GM18498 (cell line): ENCODE measurements at regions not wholly inside any gene's neighbourhood (a gene's known extent, or its start where the extent isn't known, plus 50 kb on each side); places are given as distances from the start of the nearest gene placed in this dataset.
"Not testable (repeated sequence)": the region's sequence is repeated elsewhere in the genome, so short reads cannot be mapped to it uniquely, and the experiment has no call there.

Source experiments
- ATAC-seq: cut with Tn5 transposase; IDR thresholded peaks from one replicate; pipeline ENCODE4 v1.9.1; 2021; ENCODE audit warnings: mild to moderate bottlenecking, moderate library complexity; ENCODE audit not compliant: unreplicated experiment

GRCh38 chr2:90029080-90029428 is 1337.6 kb downstream of the RPIA start:
- ATAC-seq: not testable (repeated sequence)

- not testable (repeated sequence) for ATAC-seq
These were observed 1340.8 kb downstream of the RPIA start for GRCh38 chr2:90032269-90032668.

- not testable (repeated sequence) for ATAC-seq
These were observed 1344.9 kb downstream of the RPIA start for GRCh38 chr2:90036335-90036734.

- ATAC-seq: not testable (repeated sequence)
These were observed 1347.6 kb downstream of the RPIA start for GRCh38 chr2:90039093-90039492.

DNA sequence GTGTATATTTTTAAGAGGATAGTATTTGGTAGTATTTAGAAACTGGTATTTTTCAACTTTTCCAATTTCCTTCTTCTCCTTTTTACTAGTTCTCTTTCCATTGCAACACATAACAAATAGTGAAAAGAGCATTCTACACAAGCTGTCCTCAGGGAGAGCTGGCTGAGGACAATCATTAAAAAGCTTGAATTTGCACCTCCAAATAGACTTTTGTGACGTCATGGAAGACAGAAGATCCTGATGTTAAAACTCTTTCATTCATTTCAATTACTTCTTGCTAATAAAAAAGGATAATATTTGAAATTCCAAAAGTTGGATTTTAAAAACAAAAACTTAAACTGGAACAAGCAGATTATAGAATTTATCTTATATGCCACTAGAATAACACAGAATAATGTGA is 1356.3 kb downstream of the RPIA start:
- ATAC-seq: not testable (repeated sequence)

GRCh38 chr2:90052113-90052631 is 1360.7 kb downstream of the RPIA start:
- ATAC-seq: not testable (repeated sequence)

GRCh38 chr2:90069290-90069894 is 1377.9 kb downstream of the RPIA start:
- peak; percentile 70 for ATAC-seq

- no peak for ATAC-seq
These were observed 1384.8 kb downstream of the RPIA start for GRCh38 chr2:90076311-90076710.

GRCh38 chr2:90077948-90078347 is 1386.5 kb downstream of the RPIA start:
- no peak for ATAC-seq

GRCh38 chr2:90079374-90079773 is 1387.9 kb downstream of the RPIA start:
- ATAC-seq: no peak

GRCh38 chr2:90087792-90088191 is 1396.3 kb downstream of the RPIA start:
- ATAC-seq: not testable (repeated sequence)

DNA sequence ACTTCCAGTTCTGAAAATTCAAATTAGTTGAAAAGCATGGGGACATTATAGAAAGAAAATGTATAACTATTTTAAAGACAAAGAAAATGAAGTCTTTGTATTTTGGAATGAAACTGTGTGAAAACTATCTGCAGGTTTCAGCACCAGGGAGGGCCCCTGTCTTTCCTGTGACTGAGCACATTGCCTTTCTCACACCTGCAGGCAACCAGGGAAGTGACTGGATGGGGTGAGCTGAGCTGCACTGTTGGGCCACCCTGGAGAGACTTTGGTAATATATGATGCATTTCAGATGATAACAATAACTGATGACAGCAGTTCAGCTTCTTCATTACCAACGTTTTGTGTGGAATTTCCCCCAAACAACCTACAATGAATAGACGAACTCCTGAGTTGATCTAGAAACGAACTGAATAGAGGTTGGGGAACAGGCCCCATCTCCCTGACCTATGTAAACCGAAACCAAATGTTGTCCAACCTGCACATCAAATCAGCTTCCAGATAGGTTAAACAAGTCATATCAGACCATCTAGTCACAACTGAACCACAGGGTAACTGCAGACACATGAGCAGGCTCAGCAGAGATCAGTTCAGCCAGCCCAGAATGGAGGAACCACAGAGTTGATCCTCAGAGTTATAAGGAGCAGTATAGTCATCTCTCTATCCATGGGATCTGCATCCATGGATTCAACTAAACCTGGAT is 1402.2 kb downstream of the RPIA start:
- ATAC-seq: not testable (repeated sequence)

DNA sequence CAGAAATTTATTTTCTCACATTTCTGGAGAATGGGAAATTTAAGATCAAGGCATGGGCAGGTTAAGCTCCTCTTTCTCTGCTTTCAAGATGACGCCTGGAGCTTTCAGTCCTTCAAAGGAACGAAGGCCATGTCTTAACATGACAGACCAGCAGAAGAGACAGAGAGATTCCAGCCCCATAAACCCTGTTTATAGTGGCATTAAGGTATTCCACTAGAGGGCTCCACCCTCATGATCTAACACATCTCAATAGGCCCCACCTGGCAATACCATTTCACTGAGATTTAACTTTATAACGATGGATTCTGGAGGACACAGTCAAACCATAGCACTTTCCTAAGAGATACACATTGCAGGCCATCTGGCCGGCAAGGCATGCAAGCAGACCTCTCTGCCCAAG is 1406.1 kb downstream of the RPIA start:
- not testable (repeated sequence) for ATAC-seq

DNA sequence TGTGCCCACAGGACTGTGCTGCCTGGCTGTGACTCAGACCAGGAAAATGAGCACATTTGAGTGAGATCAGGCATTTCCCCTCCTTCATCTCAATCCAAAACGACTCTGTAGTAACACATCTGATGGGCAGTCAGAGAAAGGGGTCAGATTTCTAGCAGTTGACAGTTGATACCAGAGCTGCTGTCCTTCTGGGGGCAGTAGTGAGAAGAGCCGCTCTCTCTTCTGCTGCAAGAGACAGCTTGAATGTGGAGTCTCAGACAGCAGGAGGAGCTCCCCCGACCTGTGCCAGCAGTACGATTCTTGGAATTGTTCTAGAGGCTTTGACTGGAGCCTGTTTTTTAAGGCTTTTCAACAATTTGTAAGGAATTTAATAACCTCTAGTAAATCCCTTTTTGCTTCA is 1413.7 kb downstream of the RPIA start:
- ATAC-seq: not testable (repeated sequence)

DNA sequence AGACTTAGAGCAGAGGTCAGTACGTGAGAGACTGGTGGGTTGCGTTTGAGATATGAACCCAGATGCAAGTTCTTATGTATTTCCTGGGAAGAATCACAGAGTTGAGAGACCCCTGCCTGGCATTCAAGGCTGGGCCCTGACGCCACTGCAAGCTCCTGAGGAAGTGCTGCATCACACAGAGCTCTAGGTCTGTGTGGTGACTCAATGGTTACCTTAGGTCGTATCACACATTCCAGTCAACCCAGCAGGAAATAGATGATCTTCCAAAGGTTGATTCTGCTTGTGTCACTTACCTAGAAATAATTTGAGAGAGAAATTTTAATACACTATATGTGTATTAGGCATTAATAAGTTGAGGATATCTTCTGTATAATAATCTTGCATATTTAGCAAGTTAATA is 1431.9 kb downstream of the RPIA start:
- not testable (repeated sequence) for ATAC-seq

- not testable (repeated sequence) for ATAC-seq
These were observed 1447.6 kb downstream of the RPIA start for GRCh38 chr2:90139046-90139445.

DNA sequence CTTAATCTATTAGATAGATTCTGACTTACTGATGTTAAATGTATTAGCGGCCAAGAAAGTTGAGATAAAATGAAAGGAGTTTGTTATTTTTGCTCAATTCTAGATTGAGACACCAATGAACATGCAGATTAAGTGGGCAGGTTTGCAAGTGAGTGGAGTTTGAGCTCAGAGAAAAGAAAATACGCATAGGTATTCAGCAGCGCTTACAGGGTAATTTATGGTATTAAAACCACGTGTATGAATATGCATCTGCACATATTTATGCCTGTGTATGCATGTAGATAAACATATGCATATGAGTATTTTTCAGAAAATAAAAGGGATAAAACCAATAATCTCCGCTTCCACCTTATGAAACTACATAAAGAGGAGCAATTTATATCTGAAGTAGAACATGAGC is 1450.1 kb downstream of the RPIA start:
- not testable (repeated sequence) for ATAC-seq

- not testable (repeated sequence) for ATAC-seq
These were observed 1460.3 kb downstream of the RPIA start for GRCh38 chr2:90151805-90152204.

GRCh38 chr2:90170978-90171377 is 1479.5 kb downstream of the RPIA start:
- not testable (repeated sequence) for ATAC-seq

DNA sequence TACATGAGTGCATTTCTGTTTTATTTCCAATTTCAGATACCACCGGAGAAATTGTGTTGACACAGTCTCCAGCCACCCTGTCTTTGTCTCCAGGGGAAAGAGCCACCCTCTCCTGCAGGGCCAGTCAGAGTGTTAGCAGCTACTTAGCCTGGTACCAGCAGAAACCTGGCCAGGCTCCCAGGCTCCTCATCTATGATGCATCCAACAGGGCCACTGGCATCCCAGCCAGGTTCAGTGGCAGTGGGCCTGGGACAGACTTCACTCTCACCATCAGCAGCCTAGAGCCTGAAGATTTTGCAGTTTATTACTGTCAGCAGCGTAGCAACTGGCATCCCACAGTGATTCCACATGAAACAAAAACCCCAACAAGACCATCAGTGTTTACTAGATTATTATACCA is 1481.6 kb downstream of the RPIA start:
- ATAC-seq: not testable (repeated sequence)

- ATAC-seq: not testable (repeated sequence)
These were observed 1488.1 kb downstream of the RPIA start for GRCh38 chr2:90179591-90179990.

DNA sequence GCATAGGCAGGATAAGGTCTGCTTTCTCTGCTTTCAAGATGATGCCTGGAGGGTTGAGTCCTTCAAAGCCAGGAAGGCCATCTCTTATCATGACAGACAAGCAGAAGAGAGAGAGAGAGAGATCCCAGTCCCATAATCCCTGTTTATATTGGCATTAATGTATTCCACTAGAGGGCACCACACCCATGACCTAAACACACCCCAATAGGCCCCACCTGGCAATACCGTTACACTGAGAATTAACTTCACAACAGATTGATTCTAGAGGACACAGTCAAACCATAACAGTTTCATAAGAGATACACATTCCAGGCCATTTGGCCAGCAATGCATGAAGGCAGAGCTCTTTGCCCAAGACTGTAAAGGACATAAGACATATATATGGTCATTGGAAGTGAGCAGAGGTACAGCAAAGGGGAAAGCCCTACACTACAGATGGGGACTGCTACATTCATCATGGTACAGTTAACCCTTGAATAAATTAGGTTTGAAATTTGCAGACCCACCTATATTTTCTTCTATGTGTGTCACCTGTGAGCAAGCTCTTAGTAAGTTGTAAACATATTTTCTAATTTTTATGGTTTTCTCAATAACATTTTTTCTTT is 1516.1 kb downstream of the RPIA start:
- ATAC-seq: peak; percentile 52
